GM12872 (cell line): ENCODE measurements at regions not wholly inside any gene's neighbourhood (a gene's known extent, or its start where the extent isn't known, plus 50 kb on each side); places are given as distances from the start of the nearest gene placed in this dataset.

ENCODE experiments used
- TF ChIP-seq, protein P1 (sequence below): IDR thresholded peaks from 3 replicates; pipeline ENCODE4 v1.5.1; 2011; ENCODE audit warnings: low read depth, mild to moderate bottlenecking, low read length, moderate library complexity; ENCODE audit not compliant: insufficient read depth

DNA sequence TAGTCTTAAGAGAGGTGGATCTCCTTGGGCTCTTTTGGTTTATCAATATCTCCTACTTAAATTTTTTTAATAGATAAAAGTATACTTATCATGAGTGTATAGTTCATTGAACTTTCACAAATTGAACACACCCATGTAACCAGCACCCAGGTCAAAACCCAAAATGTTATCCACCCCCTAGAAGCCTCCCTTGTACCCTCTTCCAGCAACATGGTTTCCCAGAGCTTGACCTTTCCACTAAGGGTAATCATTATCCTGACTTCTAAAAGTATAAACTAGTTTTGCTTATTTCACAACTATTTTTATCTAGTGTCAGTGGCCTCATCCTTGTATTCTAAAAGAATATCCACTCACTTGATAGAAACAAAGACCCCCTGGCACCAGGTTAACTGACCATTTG, 106.8 kb downstream of the MDH1 start:
- TF ChIP-seq, protein P1, sequence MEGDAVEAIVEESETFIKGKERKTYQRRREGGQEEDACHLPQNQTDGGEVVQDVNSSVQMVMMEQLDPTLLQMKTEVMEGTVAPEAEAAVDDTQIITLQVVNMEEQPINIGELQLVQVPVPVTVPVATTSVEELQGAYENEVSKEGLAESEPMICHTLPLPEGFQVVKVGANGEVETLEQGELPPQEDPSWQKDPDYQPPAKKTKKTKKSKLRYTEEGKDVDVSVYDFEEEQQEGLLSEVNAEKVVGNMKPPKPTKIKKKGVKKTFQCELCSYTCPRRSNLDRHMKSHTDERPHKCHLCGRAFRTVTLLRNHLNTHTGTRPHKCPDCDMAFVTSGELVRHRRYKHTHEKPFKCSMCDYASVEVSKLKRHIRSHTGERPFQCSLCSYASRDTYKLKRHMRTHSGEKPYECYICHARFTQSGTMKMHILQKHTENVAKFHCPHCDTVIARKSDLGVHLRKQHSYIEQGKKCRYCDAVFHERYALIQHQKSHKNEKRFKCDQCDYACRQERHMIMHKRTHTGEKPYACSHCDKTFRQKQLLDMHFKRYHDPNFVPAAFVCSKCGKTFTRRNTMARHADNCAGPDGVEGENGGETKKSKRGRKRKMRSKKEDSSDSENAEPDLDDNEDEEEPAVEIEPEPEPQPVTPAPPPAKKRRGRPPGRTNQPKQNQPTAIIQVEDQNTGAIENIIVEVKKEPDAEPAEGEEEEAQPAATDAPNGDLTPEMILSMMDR: no peak

DNA sequence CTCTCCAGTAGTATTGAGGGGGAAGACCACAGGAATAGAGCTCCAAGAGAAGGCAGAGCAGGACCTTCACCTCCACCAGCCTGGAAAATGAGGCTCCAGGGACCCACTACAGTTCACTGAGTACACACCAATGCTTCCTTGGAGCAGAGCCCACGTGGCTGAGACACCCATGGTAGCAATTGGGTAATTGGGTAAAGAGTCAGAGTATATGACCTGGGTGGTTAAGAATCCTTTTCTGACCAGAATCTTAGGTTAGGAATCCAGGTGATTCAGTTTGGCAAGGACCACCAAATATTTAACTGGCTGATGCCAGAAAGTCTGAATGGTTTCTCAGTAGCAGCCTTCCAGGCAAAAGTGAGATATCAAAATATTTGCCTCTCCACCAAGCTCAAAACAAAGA, 107.7 kb downstream of the MDH1 start:
- TF ChIP-seq, protein P1: no peak

DNA sequence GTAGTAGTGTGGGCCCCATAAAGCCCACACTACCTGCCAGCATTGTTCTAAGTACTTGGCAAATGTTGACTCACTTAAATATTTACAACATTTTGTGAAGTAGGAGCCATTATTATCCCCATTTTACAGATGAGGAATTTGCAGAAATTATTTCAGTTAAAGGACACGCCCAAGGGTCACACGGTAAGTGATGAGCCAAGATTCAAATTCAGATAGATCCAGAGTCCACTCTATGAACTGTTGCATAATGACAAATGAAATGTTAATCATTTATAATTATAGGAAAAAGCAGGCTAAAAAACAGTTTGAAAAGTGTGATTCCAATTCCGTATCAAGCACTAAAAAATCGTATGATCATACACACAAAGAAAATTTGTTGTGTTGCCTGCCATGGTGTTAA, 108.4 kb downstream of the MDH1 start:
- TF ChIP-seq, protein P1: no peak

DNA sequence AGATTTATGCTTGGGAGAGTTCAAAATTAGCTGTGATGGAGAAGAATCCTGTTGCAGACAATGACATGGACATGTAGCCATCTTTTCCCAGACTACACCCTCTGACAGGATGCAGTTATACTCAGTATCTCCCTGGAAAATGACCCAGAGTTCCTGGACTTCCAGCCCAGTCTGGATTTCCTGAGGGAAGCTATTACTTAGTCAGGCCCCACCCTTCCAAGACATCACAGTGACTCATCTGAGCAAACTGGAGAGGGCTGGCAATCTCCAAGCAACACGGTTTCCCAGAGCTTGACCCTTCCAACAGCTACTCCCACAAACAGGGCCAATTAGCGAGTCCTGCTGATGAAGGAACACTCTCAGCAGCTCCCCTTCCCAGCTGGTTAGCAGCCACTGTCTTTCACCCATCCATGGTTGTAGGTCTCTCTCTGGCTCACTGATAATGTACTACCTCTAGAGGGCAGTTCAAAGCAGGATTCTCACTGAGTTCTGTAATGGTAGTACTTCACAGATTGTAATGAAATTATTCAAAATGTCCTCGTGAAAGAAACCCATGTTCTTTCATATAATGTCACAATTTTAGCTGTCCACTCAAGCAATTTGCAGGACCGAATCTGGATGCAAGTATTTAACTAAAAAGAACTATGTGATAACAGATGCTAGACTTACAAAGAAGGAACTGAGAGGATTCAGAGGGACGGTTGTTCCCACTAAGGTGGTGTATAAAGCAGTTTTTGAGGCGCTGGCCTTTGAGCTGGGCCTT, 110.2 kb downstream of the MDH1 start:
- TF ChIP-seq, protein P1: peak; percentile 51; the same call in 2 of the 3 replicates

DNA sequence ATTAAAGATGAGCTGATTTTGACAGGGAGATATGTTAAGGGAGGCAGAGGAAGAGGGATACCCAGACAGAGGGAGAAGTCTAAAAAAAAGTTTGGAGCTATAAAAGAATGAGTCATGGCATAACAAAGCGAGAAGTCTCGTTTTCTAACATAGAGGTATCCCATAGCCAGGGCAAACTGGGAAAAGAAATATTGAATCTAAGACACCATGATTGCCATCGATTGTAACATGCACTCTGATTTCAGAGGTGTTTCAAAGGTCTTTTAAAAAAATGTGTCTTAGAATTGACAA, 110.7 kb downstream of the MDH1 start:
- TF ChIP-seq, protein P1: no peak

DNA sequence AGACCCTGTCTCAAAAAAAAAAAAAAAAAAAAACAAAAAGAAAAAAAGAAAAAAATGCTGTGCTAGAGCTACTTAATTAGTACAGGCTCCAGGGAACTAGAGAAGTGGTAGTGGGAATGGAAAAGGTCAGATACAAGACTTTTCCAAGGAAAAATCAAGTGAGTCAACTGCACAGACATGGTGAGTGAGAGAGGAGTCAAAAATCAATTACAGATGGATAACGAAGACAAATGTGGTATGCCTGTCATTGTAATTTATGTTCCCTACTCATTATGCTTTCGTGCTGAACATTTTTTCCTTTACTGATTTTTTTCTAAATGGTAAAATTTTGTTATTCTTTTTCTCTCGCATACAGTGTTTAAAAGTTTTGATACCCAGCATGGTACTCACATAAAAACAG, 111.5 kb downstream of the MDH1 start:
- TF ChIP-seq, protein P1: no peak

DNA sequence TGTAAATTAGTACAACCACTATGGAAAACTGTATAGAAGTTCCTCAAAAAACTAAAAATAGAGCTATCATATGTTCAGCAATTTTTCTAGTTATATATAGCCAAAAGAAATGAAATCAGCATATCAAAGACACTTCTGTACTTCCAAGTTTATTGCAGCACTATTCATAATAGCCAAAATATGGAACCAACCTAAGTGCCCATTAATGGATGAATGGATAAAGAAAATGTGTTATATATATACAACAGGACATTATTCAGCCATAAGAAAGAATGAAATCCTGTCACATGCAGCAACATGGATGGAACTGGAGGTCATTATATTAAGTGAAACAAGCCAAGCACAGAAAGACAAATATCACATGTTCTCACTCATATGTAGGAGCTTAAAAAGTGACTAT, 112.6 kb downstream of the MDH1 start:
- TF ChIP-seq, protein P1: no peak

DNA sequence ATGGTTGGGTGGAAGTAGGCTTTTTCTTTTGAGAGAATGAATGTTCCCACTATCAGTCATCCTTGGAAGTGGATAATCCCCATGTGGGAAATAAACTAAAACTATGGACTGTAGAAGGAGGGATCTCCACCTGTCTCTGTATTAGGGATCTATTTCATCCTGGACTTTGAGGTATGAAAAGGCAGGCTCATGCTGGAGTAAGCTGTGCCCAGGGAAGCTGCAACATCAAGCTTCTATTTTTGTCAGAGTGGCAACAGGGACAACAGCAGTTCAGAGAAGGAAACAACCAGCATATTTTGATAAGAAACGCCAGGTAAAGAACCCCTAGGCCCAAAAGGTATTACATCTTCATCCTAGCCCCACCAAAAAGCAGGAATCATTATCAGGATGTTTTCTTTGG, 122.0 kb downstream of the MDH1 start:
- TF ChIP-seq, protein P1: no peak
